ENCODE measurements at regions not wholly inside any gene's neighbourhood (a gene's known extent, or its start where the extent isn't known, plus 50 kb on each side); places are given as distances from the start of the nearest gene placed in this dataset.

GRCh38 chr1:60245324-60245723 lies 171.8 kb upstream of the C1orf87 start:
- no peak for DNase-seq

DNA sequence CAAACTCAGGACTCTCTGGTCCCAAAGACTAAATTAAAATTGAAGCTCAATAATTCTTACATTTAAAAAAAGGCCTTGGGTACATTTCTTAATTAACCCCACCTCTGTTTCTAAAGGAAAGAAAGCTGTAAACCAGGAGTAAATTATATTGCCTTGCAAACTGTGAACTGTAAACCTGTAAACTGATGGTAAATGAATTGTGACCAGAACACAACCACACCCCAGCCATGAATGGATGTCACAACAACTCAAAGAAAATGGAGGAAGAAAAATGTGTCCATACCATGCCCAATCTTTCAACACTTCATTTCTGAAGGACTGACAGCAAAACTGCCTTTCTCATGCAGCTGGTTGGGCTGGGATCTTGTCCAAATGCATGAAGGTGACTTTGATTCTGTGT lies 171.3 kb upstream of the C1orf87 start:
- DNase-seq = no peak

- no peak for DNase-seq
Observed at GRCh38 chr1:60235275-60235674, 161.7 kb upstream of the C1orf87 start.

DNA sequence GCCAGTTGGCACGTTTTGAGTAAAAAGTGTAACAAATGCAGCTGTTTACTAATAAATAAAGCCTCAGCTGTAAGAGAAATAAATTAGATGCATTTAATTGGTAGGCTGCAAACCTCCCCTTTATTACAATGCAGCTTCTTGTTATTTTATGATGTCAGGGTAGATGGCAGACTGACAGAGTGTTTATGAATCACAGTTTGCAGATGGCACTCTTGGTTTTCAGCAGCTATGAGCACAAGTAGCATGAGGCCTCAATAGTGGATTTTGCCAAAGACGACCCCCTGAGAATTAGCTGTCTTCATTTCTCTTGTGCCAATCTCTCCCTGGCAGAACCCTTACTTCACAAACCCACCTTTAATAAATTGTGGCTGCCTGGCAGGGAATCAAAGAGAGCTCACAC lies 161.2 kb upstream of the C1orf87 start:
- DNase-seq = no peak

- DNase-seq = no peak
Observed at GRCh38 chr1:60229821-60230220, 156.3 kb upstream of the C1orf87 start.

- DNase-seq = peak; percentile 66
Observed at GRCh38 chr1:60228041-60228491, 154.5 kb upstream of the C1orf87 start.

DNA sequence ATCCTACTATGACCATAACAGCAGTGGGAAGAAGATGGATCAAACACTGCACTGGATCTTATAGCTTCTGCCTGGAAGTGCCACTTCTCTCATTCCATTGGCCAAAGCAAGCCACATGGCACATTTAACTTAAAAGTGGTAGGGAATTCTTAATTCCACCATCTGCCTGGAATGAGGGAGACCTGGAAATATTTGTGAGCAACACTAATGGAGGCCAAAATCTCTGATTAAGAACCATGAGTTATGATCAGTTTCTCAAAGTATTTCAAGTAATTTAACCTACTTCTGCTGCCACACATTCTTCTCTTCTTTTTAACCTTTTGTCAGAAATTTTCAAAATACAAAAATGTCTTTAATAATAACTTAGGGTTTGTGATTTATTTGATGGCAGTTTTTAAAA lies 154.0 kb upstream of the C1orf87 start:
- DNase-seq = peak; percentile 59

DNA sequence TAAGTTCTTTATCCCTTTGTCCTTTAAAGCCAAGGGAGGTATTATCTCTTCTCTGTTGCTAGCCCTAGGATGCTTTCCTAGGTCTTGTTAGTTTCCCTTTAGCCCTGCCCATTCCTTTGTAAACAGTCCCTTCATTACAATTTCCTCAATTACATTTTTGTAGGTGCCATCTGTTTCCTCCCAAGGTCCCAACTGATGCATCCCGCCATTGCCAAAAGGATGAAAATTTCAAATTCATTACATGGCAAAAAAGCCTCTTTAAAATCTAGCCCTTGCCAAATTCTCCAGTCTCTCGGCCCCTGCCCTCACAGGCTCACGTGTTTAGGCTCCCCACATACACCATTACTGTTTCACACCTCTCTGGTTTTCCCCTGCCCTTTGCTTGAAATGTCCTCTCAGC lies 151.9 kb upstream of the C1orf87 start:
- no peak for DNase-seq

GRCh38 chr1:60224523-60224922 lies 151.0 kb upstream of the C1orf87 start:
- DNase-seq = no peak

DNA sequence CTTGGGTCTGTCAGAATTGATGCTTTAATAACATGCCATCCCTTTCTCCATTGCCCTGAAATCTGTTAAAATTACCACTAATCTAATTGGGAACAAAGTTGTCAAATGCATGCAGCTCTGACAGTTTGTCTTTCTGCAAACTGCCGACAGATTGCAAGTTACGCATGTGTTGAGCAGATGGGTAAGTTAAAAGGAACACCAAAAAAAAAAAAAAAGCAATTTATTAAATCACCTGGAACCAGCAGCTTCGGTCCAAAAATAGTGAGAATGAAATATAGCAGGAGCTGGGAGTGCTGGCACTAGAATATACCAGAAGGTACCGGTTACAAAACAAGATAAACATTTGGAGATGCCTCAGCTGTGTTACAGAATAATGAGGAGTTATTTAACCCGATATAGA lies 149.6 kb upstream of the C1orf87 start:
- DNase-seq = no peak

- DNase-seq = no peak
Observed at GRCh38 chr1:60222360-60223115, 149.0 kb upstream of the C1orf87 start.

DNA sequence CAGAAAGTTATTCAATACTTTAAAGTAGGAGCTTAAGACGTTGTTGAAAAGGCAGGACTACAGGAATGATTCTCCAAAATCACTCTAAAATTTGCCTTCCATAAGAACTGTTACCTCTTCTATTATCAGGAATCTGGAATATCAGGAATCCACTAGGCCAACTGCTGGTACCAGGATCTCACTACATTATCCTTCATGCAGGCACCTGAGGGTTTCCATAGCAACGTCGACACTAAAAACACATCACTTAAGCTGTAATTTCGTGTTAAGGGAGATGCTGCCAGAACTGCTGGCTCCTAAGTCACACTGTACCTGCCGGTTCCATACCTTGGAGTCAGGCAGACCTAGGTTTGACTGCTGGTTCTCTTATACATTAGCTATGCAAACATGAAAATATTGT lies 139.7 kb upstream of the C1orf87 start:
- DNase-seq = no peak

DNA sequence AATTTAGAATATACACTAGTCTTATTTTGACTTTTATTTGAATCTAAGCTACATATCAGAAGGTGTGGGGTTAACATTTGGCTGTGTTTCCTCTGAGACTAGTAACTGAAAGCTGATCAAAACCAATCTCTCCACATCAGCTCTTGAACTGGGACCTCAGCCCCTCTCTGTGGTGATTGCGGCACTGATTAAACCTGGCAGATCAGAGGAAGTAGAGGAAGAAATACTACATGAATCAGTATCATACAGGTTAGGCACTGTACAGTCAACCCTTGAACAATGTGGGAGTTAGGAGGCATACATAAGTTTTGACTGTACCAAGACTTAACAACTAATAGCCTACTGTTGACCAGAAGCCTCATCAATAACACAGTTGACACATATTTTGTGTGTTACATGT lies 122.5 kb upstream of the C1orf87 start:
- no peak for DNase-seq

DNA sequence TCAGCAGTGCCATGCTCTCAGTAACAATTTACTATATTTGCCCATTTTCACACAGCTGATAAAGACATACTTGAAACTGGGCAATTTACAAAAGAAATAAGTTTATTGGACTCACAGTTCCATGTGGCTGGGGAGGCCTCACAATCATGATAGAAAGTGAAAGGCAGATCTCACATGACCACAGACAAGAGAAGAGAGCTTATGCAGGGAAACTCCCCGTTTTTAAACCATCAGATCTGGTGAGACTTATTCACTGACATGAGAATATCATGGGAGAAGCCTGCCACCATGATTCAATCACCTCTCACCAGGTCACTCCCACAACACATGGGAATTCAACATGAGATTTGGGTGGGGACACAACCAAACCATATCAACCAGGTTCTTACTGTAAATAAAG lies 112.1 kb upstream of the C1orf87 start:
- DNase-seq = no peak

GRCh38 chr1:60184521-60184920 lies 111.0 kb upstream of the C1orf87 start:
- no peak for DNase-seq

DNA sequence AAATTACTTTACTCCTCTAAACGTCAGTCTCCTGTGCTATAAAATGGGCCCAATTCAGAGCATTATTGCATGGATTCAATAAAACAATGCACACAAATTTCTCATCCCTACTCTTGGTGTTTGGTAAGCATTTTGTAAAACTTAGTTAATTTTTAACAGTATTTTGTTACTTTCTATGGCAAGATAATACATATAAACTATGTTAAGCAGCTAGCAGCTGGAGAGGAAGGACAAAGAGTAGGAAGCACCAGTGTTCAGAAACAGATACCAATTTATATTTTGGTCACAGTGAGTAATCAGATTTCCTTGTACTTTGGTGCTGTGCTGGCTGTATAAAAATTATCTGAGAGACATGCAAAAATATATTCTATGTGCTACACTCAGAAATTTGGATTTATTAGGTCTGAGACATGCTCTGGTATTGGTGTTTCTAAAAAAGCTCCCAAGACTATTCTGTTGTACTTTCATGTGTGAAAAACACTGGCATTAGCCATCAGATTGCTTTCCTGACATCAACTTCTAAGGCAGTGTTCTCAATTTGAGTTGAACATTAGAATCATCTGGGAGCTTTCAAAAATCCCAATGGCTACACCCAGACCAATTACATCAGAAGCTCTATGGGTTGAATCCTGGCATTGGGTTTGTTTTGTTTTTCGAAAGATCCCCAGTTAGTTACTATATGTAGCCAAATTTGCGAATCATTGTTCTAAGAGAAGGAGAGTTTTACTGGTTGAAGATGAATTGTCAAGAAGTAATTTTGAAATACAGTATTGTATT lies 100.3 kb upstream of the C1orf87 start:
- no peak for DNase-seq

- no peak for DNase-seq
Observed at GRCh38 chr1:60173006-60173405, 99.4 kb upstream of the C1orf87 start.

GRCh38 chr1:60171801-60172200 lies 98.2 kb upstream of the C1orf87 start:
- DNase-seq = peak; percentile 83

- no peak for DNase-seq
Observed at GRCh38 chr1:60170709-60171108, 97.1 kb upstream of the C1orf87 start.

DNA sequence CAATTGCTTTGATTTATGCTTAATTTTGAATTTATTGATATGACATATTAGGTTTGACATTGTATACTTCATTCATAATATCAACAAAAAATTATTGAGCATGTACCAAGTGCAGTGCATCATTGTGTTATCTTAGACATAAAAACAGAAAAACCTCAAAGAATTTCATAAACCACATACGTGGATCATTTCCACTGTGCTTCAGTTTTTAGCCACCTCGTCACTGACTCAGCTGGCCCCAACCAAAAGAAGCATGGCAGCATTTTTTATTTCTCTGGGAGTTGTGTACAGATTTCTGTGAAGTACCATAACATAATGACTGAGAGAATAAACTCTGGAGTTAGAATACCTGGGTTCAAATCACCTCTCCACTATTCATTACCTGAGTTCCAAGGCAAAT lies 95.6 kb upstream of the C1orf87 start:
- DNase-seq = peak; percentile 49

GRCh38 chr1:60162936-60163335 lies 89.4 kb upstream of the C1orf87 start:
- no peak for DNase-seq

- peak; percentile 22 for DNase-seq
Observed at GRCh38 chr1:60160141-60160540, 86.6 kb upstream of the C1orf87 start.

DNA sequence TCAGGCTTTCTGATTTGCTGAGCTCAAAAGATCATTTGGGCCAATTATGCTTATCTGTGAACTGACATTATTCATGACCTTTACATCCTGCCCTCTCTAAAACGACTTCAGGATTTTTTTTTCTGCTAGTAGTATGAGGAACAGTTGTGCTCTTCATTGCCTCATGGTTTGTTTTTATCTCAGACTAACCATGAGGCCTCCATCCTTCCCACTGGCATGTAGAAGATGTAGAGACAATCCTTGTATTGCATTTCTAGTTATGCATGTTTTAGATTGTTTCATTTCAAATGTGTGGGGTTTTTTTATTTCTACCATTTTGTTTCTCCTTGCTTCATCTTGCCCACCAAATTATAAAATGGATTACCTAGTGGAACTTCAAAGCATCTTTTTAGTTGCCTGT lies 82.8 kb upstream of the C1orf87 start:
- no peak for DNase-seq

DNA sequence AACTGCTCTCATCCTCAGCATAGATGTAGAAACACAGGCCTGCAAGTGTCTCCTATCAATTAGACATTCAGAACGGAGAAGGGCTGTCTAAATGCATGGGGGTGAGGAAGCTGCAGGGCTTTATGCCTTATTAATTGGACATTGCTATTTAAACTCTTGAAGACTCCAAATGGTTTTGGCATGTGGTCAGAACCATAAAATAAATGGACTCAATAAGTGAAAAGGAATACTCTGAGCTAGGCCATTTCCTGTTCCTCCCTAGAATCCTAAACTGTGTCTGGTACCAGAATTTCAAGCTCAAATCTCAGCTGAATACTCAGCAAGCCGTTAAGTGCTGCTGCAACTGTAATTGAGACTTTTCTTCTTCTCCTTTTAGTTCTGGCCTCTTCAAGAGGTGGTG lies 80.4 kb upstream of the C1orf87 start:
- DNase-seq = no peak

GRCh38 chr1:60152891-60153290 lies 79.3 kb upstream of the C1orf87 start:
- DNase-seq = no peak
